Stimulated activated CD8-positive, alpha-beta memory T cell treated with anti-CD3 and anti-CD28 coated beads, Interleukin-7, amount 100 ng/mL, for 48 hours (primary cell): ENCODE measurements at regions not wholly inside any gene's neighbourhood (a gene's known extent, or its start where the extent isn't known, plus 50 kb on each side); places are given as distances from the start of the nearest gene placed in this dataset.

Experiments used
- DNase-seq, 2 donors: peaks; one replicate each; pipeline ENCODE4 v3.0.0-alpha.2; 2020; ENCODE audit warnings: low read depth in 1 of 2; ENCODE audit errors: extremely low read depth in 1 of 2

DNA sequence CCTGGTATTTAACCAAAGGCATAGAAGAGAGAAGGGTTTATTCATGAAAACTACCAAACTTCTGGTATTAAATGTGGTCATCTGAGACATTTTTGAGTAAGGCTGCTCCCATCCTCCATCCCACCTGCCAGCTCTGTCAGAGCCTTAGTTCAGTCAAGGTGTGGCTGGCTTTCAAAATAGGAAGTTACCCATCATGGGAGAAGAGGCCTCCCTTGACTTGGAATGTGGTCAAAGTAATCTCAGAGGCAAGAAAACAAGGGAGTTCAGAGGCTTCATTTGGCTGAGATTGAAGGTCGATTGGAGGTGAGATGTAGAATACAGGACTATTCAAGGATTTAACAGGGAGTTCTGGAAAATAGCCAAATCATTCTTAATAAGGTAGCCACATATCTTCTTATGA is 540.4 kb upstream of the ARRDC4 start:
- DNase-seq = no peak

DNA sequence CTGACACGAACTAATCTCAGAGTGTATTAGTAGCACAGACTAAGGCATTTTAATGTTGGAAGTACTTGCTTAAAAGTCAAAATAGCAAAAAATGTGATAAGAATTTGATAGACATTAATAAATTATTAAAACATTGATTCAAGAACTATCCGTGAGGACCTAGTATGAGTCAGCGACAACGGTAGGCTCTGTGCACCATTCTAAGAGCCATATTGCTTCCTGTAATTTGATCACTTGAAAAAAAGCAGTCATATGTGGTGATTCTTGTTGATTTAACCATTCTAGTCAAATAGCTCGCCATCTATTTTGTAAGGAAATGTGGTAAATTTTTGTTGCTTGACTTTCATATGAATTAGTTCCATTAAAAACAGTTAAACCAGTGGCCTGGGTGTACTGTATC is 534.9 kb upstream of the ARRDC4 start:
- no peak for DNase-seq

DNA sequence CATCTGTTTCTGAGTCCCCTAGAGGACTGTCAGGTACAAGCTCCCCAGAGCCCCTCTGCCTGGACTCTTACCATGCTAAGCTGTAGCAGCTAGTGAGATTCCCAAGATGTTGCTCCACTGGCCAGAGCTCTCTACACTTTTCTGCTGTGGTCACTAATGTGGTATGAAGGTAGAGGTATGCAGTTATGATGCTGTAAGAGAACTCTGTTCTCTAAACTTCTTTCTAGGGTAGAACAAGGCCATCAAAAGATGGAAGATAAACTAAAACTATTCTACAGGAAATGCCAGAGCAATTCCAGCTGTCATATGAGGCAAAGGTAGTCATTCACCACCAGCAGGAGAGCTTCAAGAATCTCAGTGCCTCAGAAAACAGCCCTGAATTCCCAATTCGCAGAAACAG is 517.4 kb upstream of the ARRDC4 start:
- no peak for DNase-seq

DNA sequence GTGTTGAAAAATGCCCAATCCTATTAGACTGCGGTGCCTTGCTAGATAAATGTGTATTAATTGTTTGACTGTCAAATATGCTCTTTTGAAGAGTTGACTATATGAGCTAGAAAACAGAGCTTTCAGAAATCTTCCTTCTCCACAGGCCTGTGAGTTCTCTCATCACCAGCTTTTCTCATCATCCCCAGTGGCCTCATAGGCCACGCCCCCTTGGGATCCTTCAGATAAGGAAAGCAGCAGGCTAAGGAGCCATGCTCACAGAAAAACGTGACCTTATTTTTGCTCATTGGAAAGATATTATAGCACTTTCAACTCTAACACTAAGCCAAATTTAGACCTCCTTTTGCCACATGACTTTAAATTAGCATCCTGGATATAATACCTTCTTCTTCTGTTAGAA is 514.4 kb upstream of the ARRDC4 start:
- DNase-seq = no peak

DNA sequence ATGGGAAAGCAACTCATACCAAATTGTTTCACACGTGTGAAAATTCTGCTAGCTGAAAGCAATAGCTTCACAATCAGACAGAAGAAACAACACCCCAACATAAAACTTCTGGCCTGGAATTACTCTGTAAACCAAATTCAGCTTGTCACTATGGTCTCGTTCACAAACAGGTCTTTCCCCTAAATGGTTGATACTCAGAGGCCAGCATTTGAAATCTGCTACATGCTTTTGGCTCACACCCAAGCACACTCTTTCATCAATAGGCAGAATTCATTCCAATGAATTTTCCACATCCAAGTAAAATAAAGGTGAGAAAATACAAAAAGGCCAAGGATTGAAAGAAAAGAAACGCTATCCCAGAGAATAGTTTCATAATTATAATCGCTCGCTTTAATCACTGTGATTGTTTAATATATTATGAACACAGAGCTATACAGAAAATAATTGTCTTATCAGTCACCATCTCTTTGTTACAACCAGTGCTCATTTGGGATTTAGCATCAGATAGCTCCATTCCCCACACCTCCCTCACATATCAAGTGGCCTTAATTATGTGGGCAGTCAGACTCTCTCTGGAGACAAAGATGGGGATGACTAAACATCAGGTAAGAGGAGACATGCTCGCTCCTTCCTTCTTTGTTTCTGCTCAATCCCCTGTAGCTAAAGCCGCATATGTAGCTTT is 503.8 kb upstream of the ARRDC4 start:
- no peak for DNase-seq

DNA sequence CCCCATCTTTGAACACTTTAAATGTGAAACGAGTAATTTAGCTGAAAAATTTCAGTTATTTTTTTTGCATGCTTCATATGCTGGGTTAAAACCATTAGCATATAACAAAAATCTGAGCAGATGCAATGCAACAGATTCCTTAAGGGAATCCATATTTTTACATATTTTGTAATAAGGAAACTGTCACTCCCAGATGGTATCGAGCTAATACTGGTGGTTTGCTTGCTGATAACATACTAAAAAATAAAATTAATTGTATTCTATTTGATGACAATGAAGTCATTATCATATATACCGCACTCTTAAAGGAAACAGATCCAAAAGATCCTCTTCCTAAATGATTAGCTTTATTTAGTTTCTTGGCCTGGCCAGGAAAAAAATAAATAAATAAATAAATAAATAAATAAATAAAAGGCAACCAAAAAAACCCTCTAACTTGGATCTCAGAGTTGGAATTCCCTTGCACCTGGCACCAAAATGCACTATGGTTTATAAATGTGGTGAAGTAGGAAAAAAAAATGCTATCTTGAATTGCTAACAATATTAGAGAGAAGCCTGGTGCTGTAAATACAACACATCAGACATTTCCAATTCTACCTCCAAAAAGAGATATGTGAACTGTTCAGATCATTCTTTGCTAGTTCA is 503.2 kb upstream of the ARRDC4 start:
- no peak for DNase-seq

DNA sequence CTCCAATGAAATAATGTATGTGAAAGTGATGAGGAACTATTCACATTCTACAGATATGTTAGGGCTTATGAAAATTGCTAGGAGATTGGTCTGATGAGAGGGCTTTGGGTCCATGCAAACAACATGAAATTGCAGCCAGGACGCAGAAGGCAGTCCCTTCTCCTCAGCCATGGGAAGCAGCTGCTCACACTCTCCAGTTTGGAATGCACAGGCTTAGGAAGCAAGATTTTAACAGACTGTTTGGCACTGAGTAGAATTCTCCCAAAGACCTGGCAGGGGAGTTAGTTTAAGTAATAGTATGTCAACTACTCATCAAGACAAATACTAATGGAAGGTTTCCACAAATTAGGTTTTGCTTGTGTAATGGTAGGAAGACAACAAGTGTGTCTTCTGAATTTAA is 500.7 kb upstream of the ARRDC4 start:
- DNase-seq = no peak

DNA sequence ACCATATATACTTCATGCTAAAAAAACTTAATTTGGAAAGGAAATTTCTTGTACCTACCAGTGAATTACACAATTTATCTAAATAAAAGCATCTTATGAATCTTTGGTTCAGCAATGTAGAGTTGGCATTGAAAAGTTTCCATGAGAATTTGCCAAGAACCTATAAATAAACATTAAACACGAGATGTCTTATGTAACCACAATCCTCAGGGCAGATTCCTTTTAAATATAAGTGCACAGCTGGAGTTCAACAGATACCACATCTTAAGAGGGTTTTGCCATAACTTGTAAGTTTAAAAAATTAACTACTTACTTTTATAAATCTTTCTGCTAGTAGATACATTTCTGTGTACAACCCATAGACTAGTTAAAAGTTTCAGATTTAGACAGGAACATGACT is 499.3 kb upstream of the ARRDC4 start:
- no peak for DNase-seq

DNA sequence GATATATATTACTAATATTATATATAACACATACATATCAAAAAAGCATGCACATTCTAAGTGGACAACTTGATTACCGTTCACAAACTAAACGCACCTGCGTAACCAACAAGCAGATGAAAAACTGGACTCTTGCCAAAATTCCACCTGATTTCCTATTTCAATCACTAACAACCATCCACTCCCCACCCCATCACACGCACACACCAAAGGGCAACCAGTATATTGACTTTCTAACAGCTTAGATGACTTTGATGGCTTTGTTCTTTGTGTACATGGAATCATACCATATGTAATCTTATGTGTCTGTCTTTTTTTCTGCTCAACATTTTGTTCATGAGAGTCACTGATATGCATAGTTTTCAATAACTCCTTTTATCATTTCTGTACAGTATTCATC is 496.8 kb upstream of the ARRDC4 start:
- no peak for DNase-seq

DNA sequence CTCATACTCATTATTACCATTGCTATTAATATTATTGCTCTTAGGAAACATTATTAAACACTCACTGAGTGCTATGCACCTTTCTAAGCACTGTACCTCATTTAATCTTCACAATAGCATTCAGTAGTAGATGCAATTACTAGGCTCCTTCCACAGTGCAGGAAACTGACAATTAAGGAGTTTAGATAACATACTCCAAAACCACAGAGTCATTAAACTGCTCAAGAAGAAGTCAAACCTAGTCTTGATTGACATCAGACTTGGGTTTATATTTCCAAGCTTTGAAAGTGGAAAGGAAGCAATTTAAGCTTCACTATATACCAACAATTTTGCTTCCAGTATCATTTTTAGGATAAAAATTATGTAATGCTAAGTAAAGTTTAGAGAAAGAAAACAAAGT is 490.1 kb upstream of the ARRDC4 start:
- DNase-seq = no peak

DNA sequence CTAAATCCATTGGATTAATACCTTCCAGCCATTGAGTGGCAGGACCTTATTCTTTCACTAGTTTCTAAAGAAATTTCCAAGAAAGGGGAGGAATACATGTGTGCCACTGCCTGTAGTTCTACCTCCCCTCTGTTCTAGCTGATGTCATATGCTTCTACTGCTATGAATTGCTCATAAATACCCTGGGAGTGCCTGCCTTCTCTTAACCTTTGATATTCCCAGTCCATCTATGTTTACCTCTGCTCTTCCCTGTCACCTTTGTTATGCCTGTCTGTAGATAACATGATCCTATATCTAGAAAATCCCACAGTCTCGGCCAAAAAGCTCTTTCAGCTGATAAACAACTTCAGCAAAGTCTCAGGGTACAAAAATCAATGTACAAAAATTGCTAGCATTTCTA is 486.9 kb upstream of the ARRDC4 start:
- DNase-seq = no peak

DNA sequence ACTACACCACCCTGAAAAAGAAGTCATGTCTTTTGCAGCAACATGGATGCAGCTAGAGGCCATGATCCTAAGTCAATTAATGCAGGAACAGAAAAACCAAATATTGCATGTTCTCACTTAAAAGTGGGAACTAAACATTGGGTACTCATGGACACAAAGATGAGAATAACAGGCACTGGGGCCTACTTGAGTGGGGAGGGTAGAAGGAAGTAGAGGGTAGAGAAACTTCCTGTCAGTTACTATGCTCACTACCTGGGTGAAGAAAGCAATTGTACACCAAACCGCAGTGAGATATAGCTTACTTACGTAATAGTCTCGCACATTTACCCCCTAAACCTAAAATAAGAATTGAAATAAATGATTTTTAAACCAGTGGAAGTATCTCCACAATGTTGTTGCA is 480.5 kb upstream of the ARRDC4 start:
- DNase-seq = no peak

DNA sequence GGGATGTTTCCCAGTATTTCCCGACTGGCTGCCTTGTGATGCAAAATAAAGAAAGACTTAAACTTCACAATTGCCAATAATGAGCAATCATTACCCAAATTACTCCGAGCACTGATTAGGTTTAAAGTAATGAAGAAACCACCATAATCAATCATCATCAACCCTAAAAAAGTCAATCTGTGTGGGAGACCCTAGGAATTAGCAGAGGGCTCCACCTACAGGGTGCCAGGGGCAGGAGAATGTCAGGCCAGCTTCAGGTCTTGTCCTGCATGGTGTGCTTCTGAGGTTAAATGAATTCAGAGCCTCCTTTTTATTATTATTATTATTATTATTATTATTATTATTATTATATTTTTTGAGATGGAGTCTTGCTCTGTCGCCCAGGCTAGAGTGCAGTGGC is 478.0 kb upstream of the ARRDC4 start:
- DNase-seq = no peak

DNA sequence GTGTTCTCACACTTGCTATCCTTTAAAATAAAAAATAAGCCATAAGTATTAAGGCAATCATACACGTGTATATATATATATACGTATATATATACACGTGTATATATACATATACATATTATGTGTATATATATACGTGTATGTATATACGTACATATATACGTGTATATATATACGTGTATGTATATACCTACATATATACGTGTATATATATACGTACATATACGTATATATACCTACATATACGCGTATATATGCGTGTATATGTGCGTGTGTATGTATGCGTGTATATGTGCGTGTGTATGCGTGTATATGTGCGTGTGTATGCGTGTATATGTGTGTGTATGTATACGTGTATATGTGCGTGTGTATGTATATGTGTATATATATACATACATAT is 477.3 kb upstream of the ARRDC4 start:
- no peak for DNase-seq

DNA sequence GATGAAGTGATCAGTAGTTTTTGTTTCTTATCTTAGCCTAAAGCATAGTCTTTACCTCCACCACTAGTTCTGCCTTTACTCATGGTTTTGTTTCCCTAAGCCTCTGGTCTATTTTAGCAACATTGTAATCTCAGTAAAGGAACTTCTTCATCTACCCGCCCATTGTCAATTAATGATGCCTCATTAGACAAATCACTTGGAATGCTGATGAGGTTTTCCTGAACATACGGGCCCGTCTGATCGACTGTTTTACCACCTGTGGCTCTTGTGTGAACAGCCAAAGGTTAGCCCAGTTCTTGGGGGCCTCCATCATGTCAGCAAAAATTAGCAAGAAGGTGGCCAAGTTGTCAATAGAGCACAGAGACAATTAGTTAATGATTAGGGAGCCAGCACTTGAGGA is 470.1 kb upstream of the ARRDC4 start:
- no peak for DNase-seq

DNA sequence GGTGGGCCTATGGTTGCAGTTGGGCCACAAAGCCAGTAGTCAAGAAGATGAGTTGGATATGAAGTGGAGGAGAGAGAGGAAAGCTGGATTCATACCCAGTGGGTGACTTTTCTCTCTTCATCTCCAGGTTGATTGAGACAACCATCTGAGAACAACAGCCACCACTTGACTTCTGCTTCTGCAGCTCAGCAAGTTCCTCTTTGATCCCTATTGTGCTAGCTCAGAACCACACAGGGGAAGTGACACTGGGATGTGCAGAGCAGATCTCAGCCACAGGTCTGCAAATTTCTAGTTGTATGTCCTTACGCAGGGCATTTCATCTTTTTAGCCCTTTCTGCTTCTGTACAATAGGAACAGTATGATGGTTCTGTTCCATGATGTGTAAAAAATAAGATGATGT is 459.2 kb upstream of the ARRDC4 start:
- DNase-seq = no peak

DNA sequence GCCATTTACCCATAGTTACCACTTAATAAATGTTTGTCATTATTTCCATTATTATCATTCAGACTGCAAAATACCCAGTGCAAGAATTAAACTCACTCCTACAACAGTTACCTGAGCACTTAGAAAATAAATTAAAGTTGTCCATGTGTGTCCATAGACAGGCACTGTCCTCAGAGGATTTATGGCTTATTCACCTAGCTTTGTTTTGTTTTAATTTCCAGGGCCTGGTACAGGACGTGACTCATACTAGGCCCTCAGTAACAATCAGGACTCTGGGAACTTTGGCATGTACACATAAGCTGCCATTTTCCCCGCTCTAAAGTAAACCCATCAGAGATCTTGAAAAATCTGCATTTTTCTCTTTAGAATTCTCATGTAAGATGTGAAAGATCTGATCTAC is 458.5 kb upstream of the ARRDC4 start:
- no peak for DNase-seq

DNA sequence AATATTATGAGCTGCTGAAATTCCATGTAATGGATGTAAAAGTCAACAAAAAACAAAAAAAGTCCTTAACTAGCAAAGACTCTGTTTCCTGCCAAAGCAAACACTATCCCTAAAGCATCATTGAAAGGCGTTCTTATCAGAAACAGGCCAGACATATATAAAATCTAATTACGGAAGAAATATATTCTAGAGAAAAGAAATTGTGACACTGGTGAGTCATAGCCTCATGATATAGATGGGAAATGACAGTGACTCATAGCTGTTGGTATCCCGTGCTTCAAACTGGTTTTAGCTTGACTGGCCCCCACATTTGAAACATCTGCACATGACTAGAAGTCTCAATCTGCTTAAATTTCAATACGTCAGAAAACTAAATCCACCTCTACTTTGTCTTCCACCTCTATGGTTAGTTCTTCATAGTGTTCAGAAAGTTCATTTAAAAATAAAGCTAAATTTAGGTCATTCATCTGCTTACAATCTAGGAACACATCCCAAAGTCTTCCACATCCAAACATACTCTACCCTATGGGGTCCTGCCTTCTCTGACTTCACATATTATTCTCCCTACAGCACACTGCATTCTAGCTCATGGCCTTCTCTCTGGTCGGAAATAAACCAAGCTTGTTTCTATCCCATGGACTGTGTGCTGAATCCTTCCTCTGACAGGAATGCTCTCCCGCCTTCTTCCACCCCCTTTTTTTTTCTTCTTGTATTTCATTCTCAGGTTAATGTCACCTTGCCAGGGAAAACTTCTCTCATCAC is 456.3 kb upstream of the ARRDC4 start:
- no peak for DNase-seq

DNA sequence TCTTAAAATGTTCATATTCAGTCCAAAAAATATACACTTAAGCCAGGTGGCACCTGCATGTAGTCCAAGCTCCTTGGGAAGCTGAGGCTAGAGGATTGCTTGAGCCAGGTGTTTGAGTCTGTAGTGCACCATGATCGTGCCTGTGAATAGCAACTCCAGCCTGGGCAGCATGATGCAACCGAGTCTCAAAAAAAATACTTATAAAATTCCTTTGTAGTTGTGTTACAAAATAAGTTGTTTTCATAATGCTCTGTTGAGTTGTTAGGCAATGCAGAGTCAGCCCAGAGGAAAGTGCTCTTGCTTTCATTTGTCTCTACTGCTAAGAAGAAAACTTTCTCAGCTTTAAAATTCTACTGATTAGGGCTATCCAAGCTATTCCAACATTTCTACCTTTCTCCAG is 442.8 kb upstream of the ARRDC4 start:
- DNase-seq = no peak

DNA sequence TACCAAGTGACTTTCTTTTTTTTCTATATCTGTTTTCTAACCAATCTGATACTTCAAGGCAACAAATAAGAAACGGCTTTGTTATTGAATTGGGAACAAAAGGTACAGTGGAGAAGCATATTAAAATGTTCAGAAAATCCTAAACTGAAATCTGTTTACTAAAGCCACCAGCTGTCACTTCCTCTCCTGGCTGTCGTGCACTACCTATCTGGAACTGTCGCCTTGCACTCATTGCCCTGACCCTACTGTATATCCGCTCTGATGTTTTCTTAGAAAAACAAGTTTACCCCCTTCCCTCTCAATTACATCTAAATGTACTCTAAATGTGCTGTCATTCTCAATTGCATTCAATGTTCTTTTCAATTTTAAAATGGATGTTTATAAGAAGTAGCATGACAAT is 439.8 kb upstream of the ARRDC4 start:
- no peak for DNase-seq

DNA sequence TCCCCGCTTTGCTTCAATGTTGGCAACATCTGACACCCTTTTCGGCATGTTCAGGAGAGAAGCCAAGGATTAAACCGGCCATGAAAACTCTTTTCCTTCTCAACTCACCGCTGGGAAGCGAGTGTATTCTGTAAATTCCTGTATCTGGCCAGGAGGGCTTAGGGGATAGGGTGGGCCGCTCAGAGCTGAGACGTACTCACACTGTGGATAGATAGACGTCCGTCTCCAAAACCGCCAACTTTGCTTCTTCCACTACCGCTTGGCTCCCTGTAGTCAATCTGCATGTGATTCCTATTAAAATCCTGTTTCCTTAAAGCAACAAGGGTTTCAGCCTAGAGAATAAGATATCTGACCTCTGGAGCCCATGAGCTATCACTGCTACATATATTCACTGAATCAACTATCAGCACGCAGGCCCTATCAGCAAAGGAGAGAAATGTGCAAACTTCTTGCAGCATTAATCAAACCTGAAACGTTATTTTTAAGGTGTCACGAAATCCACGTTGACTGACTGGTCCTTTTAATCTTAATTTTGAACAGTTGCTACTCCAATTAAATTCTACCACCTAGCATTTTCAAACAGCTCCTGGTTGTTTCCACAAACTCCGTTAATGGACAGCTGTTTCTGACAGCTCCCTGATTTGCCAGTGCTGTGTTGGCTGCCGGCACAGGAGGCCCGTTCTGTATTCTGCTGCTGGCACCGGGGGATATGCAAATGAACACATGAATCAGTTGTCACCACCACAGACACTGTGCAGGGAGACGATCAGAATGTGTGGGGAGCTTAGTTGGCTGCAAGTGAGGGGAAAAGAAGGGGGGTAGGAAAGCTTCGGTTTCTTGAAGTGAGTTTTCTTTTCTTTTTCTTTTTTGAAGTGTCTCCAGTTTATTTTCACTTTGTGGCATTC is 438.9 kb upstream of the ARRDC4 start:
- no peak for DNase-seq
